ENCODE measurements at regions not wholly inside any gene's neighbourhood (a gene's known extent, or its start where the extent isn't known, plus 50 kb on each side); places are given as distances from the start of the nearest gene placed in this dataset.

DNA sequence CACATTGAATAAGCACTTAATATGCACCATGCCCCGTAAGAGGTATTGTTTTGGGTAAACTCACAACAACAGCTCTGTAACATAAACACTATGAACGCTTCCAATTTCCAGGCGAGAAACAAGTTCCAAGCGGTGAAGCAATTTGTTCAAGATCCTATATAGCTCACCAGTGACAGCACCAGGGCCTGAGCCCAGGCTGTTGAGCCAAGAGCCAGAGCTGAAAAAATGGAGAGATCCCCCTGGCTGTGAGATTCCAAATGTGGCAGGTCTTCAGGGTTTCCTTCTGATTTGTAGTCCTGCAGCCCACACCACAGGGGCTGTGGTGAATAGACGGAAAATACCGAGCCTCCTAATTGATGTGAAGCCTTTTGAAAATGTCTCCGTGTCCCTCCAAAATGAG, 268.0 kb upstream of the KIRREL3 start:
- dilution Hi-C loops (cut with HindIII; ENCODE audit: low sequenced_read_pairs, unreplicated experiment) (no loop called here), intact Hi-C loops (cut with micrococcal nuclease) (no loop called here), in situ Hi-C loops (cut with MboI; ENCODE audit: low sequenced_read_pairs) (no loop called here)
- Histone ChIP-seq H3K18ac (ENCODE audit: low read depth, low read length) (no peak overlapping the region), H2BK5ac (ENCODE audit: low read depth, low read length, poor library complexity, severe bottlenecking) (no peak overlapping the region), H2BK20ac (ENCODE audit: low read depth, low read length) (no peak overlapping the region), H3K14ac (replicated peaks; ENCODE audit: low read depth, low read length) (no peak overlapping the region), H2BK15ac (ENCODE audit: low read depth, low read length) (no peak overlapping the region), H3K4me2 (ENCODE audit: low read depth, low read length) (no peak overlapping the region), H3K9ac (ENCODE audit: low read depth, low read length) (no peak overlapping the region), H4K5ac (ENCODE audit: low read depth, low read length) (no peak overlapping the region), H3K36me3 (ENCODE audit: control insufficient read depth, insufficient read depth, low read length) (no peaks in the 10 kb centered on the region), H4K8ac (ENCODE audit: low read depth in 2 of 2, low read length in 2 of 2) (no peak overlapping the region), H3K4me1 (ENCODE audit: control insufficient read depth, insufficient read depth, low read length) (no peaks in the 10 kb centered on the region), H3K23ac (ENCODE audit: low read depth, low read length) (no peak overlapping the region), H3K79me1 (ENCODE audit: low read depth in 1 of 2, low read length in 2 of 2) (no peaks in the 10 kb centered on the region), H3K9me1 (ENCODE audit: insufficient read depth, low read length) (no peaks in the 10 kb centered on the region), H2AFZ (replicated peaks; ENCODE audit: low read length, poor library complexity) (no peak overlapping the region), H2BK120ac (ENCODE audit: low read depth, low read length) (no peak overlapping the region), H3K27me3 (ENCODE audit: control insufficient read depth, insufficient read depth, low read length) (no peaks in the 10 kb centered on the region), H2AK5ac (ENCODE audit: low read depth, low read length) (no peak overlapping the region), H3K9me3 (ENCODE audit: control insufficient read depth, insufficient read depth, low read length) (no peaks in the 10 kb centered on the region), H2AK9ac (replicated peaks; ENCODE audit: low read depth, low read length, poor library complexity) (no peak overlapping the region), H4K20me1 (ENCODE audit: insufficient read depth, low read length) (no peaks in the 10 kb centered on the region), H3K4me3 (ENCODE audit: insufficient read depth, low read depth, low read length) (no peak overlapping the region), H4K91ac (ENCODE audit: insufficient read depth, low read depth, low read length) (no peak overlapping the region), H3K4ac (ENCODE audit: low read depth, low read length) (no peak overlapping the region), H3K27ac (ENCODE audit: insufficient read depth, low read length) (no peak overlapping the region), H3K56ac (ENCODE audit: extremely low read depth, insufficient read depth, low read length) (no peak overlapping the region)
- no peak for TF ChIP-seq SMC3 (IDR thresholded peaks at IDR 0.05; ENCODE audit: low read depth, low read length)
- TF ChIP-seq, protein P1, sequence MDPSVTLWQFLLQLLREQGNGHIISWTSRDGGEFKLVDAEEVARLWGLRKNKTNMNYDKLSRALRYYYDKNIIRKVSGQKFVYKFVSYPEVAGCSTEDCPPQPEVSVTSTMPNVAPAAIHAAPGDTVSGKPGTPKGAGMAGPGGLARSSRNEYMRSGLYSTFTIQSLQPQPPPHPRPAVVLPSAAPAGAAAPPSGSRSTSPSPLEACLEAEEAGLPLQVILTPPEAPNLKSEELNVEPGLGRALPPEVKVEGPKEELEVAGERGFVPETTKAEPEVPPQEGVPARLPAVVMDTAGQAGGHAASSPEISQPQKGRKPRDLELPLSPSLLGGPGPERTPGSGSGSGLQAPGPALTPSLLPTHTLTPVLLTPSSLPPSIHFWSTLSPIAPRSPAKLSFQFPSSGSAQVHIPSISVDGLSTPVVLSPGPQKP (IDR thresholded peaks at IDR 0.05; ENCODE audit: borderline replicate concordance, low read depth, low read length) = no peak
- TF ChIP-seq MAFK (IDR thresholded peaks at IDR 0.05; ENCODE audit: low read depth, low read length) = no peak
- TF ChIP-seq NFE2L2 (IDR thresholded peaks at IDR 0.05; ENCODE audit: low read depth, low read length) = no peak
- no peak for TF ChIP-seq MXI1 (IDR thresholded peaks at IDR 0.05; ENCODE audit: borderline replicate concordance, low read depth, low read length)
- no peak for ATAC-seq (ENCODE audit: low read depth)
- no CpG with 5 or more reads among the region's 7 CpGs for WGBS, 2 experiments (ENCODE audit: extremely low coverage in 2 of 2, insufficient read length in 1 of 2)
- ChIA-PET POLR2A (ENCODE audit: unreplicated experiment) (no interaction called here), CTCF (no interaction called here)
- DNase-seq = no peak
- BruUV-seq (replicated peaks) = no TSS peak
